ENCODE measurements at regions not wholly inside any gene's neighbourhood (a gene's known extent, or its start where the extent isn't known, plus 50 kb on each side); places are given as distances from the start of the nearest gene placed in this dataset.
"Not testable (repeated sequence)": the region's sequence is repeated elsewhere in the genome, so short reads cannot be mapped to it uniquely, and the experiment has no call there.

GRCh38 chr10:53356616-53357349, 584.2 kb upstream of the MBL2 start:
- intact Hi-C loops (cut with micrococcal nuclease), result no loop called here

DNA sequence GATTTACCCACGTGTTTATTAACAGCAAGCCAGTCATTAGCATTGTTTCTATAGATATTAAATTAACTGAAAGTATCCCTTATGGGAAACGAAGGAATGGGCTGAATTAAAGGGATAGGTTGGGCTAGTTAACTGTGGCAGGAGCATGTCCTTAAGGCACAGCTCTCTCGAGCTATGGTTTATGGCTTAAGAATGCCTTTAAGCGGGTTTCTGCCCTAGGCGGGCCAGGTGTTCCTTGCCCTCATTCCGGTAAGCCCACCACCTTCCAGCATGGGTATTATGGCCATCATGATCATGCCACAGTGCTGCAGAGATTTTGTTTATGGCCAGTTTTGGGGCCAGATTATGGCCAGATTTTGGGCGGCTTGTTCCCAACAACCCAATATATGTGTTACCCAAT, 569.9 kb upstream of the MBL2 start:
- intact Hi-C loops (cut with micrococcal nuclease), result not testable (repeated sequence)

GRCh38 chr10:53338199-53338598, 565.6 kb upstream of the MBL2 start:
- intact Hi-C loops (cut with micrococcal nuclease), result not testable (repeated sequence)

DNA sequence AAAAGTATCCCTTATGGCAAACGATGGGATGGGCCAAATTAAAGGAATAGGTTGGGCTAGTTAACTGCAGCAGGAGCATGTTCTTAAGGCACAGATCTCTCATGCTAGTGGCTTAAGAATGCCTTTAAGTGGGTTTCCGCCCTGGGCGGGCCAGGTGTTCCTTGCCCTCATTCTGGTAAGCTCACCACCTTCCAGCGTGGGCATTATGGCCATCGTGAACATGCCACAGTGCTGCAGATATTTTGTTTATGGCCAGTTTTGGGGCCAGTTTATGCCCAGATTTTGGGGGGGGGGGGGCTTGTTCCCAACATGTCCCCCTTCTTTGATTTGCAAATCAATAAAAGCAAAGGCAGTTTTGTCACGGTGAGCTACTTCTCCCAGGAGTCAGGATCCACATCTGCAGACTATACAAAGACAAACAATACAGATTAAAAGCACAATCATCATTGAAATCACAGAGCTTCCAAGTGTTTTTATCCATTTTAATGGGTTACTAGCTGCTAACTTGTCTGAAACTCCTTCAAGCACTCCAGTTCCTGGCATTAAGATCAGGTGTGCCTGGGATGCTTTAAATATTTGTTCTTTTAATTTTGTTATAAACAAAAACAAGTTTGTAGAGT, 563.3 kb upstream of the MBL2 start:
- intact Hi-C loops (cut with micrococcal nuclease), result not testable (repeated sequence)

- intact Hi-C loops (cut with micrococcal nuclease), result no loop called here
Measured at GRCh38 chr10:53331460-53331859, 558.9 kb upstream of the MBL2 start.

DNA sequence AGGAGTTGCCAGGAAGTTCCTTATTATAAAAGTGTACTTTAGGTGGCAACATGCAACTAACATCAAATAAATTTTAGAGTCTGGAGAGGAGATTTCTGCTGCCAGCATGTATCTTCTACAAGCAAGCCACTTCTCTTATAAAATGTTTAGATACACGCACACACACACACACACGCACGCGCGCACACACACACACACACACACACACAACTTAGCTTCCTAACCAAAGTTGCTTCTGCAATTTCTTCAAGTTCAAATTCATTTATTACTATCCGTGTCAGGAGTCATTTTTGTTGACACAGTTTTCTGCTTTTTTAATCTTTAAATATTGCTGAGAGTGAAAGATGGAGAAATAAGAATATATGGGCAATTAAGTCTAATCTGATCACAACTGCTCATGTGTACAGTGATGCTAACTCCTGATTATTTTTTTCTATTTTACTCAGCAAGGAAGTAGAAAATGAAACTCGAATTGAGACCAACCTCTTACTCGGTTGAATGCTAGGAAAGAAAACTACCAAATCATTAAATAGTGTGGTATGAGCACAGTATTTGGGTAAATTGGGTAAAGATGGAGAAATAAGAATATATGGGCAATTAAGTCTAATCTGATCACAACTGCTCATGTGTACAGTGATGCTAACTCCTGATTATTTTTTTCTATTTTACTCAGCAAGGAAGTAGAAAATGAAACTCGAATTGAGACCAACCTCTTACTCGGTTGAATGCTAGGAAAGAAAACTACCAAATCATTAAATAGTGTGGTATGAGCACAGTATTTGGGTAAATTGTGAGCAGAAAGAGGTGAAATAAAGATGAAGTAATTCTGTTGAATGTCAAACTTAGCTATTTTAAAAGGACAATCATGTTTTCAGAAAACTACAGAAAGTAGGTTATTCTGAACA, 554.1 kb upstream of the MBL2 start:
- intact Hi-C loops (cut with micrococcal nuclease), result not testable (repeated sequence)

DNA sequence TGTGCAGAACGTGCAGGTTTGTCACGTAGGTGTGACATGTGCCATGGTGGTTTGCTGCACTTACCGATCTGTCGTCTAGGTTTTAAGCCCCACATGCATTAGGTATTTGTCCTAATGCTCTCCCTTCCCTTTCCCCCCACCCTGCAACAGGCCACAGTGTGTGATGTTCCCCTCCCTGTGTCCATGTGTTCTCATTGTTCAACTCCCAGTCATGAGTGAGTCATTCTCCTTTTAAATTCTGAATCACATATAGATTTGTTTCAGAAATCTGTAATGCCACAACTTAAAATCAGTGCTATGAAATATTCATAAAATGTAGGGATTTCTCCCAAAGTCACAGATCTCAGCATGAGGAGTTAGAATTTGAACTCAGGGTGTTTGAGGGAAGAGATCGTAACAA, 552.5 kb upstream of the MBL2 start:
- intact Hi-C loops (cut with micrococcal nuclease), result no loop called here

DNA sequence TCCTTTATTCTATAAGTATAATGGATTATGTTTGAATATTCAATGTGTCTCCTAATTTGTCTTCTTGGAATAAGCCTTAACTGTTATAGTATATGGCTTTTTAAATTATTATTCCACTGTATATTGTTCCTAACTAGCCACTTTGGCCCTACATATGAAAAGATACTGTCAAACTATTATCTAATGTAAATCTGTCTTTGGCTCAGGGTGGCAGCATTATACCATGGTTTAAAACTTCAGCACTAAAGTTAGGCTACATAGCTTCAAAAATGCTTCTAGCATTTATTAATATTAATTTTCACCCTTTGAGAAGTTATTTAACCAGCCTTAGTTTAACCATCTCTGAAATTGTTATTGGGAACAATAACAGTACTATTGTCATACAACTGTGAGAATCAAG, 543.1 kb upstream of the MBL2 start:
- intact Hi-C loops (cut with micrococcal nuclease), result no loop called here

GRCh38 chr10:53314876-53315275, 542.3 kb upstream of the MBL2 start:
- intact Hi-C loops (cut with micrococcal nuclease), result no loop called here

GRCh38 chr10:53298443-53298842, 525.9 kb upstream of the MBL2 start:
- intact Hi-C loops (cut with micrococcal nuclease), result no loop called here

- intact Hi-C loops (cut with micrococcal nuclease), result no loop called here
Measured at GRCh38 chr10:53284615-53285182, 512.1 kb upstream of the MBL2 start.

GRCh38 chr10:53276797-53277196, 504.2 kb upstream of the MBL2 start:
- intact Hi-C loops (cut with micrococcal nuclease), result no loop called here

GRCh38 chr10:53269482-53269881, 496.9 kb upstream of the MBL2 start:
- intact Hi-C loops (cut with micrococcal nuclease), result no loop called here

- intact Hi-C loops (cut with micrococcal nuclease), result no loop called here
Measured at GRCh38 chr10:53260213-53260612, 487.6 kb upstream of the MBL2 start.

- intact Hi-C loops (cut with micrococcal nuclease), result no loop called here
Measured at GRCh38 chr10:53256623-53257022, 484.0 kb upstream of the MBL2 start.

GRCh38 chr10:53255661-53256205, 483.1 kb upstream of the MBL2 start:
- intact Hi-C loops (cut with micrococcal nuclease), result no loop called here

DNA sequence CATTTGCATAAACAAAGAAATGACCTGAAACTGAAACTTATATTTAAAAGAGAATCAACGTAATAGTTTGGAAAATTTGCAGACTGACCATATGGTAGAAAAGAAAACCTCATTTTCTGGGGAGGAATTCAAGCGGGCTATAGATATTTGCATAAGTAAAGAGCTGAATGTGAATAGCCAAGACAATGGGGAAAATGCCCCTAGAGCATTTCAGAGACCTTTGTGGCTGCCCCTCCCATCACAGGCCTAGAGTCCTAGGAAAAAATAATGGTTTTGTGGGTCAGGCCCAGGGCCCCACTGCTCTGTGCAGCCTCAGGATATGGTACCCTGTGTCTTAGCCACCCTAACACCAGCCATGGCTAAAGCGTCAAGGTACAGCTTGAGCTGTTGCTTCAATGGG, 480.6 kb upstream of the MBL2 start:
- intact Hi-C loops (cut with micrococcal nuclease), result no loop called here

GRCh38 chr10:53239873-53240272, 467.3 kb upstream of the MBL2 start:
- intact Hi-C loops (cut with micrococcal nuclease), result no loop called here

GRCh38 chr10:53236941-53237340, 464.4 kb upstream of the MBL2 start:
- intact Hi-C loops (cut with micrococcal nuclease), result no loop called here

DNA sequence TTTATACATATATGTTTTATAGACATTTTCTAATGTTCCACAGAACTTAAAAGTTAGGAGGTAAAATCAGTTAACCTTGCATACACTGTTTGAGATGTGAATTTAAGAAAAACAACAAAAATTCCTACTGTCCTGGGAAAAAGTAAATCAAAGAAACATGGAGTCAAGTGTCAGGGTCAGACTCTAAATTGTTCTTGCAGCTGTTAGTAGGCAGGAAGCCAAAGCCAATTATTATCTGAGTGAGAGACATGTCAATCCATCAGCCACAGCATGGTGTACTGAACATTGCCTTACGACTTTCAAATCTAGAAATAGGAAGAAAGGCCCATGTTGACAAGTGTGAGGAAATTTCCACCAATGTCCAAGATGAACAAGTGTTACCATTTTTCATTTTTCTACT, 461.2 kb upstream of the MBL2 start:
- intact Hi-C loops (cut with micrococcal nuclease), result no loop called here

GRCh38 chr10:53230651-53231050, 458.1 kb upstream of the MBL2 start:
- intact Hi-C loops (cut with micrococcal nuclease), result no loop called here

- intact Hi-C loops (cut with micrococcal nuclease), result no loop called here
Measured at GRCh38 chr10:53223851-53224250, 451.3 kb upstream of the MBL2 start.

Measured in T-helper 2 cell treated with Interferon-gamma antibody and Interleukin-4, amounts not matched to agents 100 ng/mL and 5 ng/mL, for 36 hours (primary cell).